Parathyroid adenoma (tissue), 2 donors: ENCODE measurements at regions not wholly inside any gene's neighbourhood (a gene's known extent, or its start where the extent isn't known, plus 50 kb on each side); places are given as distances from the start of the nearest gene placed in this dataset.
A peak's percentile ranks its signal among the peaks of the same experiment; 100 is the strongest.

Source experiments
- H2AFZ ChIP-seq: fragments of 300-600 bp; sonication (generic); one replicate; pipeline ENCODE4 v1.7.0; 2017; ENCODE audit warnings: antibody characterized with exemption, mild to moderate bottlenecking
- H3K27ac ChIP-seq: fragments of 300-600 bp; sonication (generic); one replicate; pipeline ENCODE4 v1.7.0; 2017
- H3K27me3 ChIP-seq: fragments of 300-600 bp; sonication (generic); one replicate; pipeline ENCODE4 v1.7.0; 2017; ENCODE audit warnings: low read length; ENCODE audit not compliant: control insufficient read depth, insufficient read depth
- H3K36me3 ChIP-seq: fragments of 300-600 bp; sonication (generic); one replicate; pipeline ENCODE4 v1.7.0; 2017; ENCODE audit warnings: low read length; ENCODE audit not compliant: control insufficient read depth, insufficient read depth
- H3K4me1 ChIP-seq: fragments of 300-600 bp; sonication (generic); one replicate; pipeline ENCODE4 v1.7.0; 2017; ENCODE audit warnings: control low read depth
- H3K4me2 ChIP-seq: fragments of 300-600 bp; sonication (generic); one replicate; pipeline ENCODE4 v1.7.0; 2017; ENCODE audit warnings: low read length
- H3K4me3 ChIP-seq: fragments of 300-600 bp; sonication (generic); one replicate; pipeline ENCODE4 v1.7.0; 2017; ENCODE audit warnings: low read depth, low read length
- H3K79me2 ChIP-seq: fragments of 300-600 bp; sonication (generic); one replicate; pipeline ENCODE4 v1.7.0; 2017; ENCODE audit warnings: control low read depth
- H3K9ac ChIP-seq: fragments of 300-600 bp; sonication (generic); one replicate; pipeline ENCODE4 v1.7.0; 2017; ENCODE audit warnings: mild to moderate bottlenecking
- H3K9me3 ChIP-seq: fragments of 300-600 bp; sonication (generic); one replicate; pipeline ENCODE4 v1.7.0; 2017; ENCODE audit warnings: low read length; ENCODE audit not compliant: control insufficient read depth
- TF ChIP-seq, protein P1 (sequence below): fragments of 300-600 bp; sonication (generic); IDR thresholded peaks from one replicate; pipeline ENCODE4 v1.7.0; 2017; ENCODE audit warnings: antibody characterized with exemption, mild to moderate bottlenecking
- donor health status: primary hyperparathyroidism.

DNA sequence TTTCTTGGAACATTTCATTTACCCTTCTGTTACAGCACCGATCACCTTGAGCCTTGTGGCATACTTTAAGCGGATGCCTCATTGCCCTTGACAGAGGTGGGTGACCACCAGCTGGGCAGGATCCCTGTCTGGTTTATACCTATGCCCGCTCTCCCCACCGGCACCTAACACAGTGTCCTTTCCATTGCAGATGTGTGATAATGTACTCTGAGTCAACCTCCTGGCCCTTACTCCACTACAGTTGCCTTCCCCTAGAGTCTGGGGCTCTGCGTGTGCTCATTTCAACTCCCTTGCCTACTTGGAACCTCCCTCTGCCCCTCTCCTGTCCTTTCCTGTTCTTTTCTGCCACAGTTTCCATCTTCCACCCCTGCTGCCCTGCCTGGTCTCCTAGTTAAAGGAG lies 60.2 kb upstream of the MED13 start:
- TF ChIP-seq, protein P1, sequence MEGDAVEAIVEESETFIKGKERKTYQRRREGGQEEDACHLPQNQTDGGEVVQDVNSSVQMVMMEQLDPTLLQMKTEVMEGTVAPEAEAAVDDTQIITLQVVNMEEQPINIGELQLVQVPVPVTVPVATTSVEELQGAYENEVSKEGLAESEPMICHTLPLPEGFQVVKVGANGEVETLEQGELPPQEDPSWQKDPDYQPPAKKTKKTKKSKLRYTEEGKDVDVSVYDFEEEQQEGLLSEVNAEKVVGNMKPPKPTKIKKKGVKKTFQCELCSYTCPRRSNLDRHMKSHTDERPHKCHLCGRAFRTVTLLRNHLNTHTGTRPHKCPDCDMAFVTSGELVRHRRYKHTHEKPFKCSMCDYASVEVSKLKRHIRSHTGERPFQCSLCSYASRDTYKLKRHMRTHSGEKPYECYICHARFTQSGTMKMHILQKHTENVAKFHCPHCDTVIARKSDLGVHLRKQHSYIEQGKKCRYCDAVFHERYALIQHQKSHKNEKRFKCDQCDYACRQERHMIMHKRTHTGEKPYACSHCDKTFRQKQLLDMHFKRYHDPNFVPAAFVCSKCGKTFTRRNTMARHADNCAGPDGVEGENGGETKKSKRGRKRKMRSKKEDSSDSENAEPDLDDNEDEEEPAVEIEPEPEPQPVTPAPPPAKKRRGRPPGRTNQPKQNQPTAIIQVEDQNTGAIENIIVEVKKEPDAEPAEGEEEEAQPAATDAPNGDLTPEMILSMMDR: no peak
- Histone ChIP-seq H3K36me3 (no peaks in the 10 kb centered on the region), H3K4me3 (no peak overlapping the region), H3K4me2 (no peak overlapping the region), H3K79me2 (no peaks in the 10 kb centered on the region), H3K27me3 (no peaks in the 10 kb centered on the region), H3K27ac (no peak overlapping the region), H3K9me3 (no peaks in the 10 kb centered on the region), H2AFZ (no peak overlapping the region), H3K9ac (no peak overlapping the region), H3K4me1 (no peaks in the 10 kb centered on the region)

DNA sequence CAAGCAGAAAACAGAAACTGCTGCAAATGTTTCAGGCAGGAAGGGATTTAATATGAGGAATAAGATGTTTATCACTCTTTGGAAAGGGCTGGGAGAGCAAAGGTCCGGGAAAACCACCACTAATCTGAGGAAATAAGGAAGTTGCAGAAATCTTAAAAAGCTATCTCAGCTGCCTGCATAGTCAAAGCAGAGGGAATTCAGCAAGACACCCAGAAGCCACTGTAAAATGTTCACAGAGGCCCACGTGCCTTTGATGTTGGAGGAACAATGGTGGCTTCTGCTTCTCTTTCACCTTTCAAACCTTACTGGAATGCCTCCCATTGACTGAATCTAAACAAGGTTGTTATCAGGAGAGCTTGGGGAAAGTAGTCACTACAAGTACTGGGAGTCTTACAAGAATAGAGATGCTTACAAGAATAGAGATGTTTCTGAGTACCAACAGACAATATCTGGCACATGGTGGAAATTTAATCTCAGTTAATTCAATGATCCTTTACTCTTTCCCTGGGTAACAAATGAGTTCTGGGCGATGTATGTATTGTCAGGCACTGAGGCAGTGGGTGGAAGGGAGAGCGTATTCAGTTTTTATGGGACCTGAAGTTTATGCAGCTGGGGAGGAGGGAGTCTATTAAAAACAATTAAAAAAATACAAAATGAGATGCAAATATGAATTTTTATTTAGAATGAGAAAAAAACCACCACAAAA lies 56.1 kb upstream of the MED13 start:
- Histone ChIP-seq H3K36me3 (no peaks in the 10 kb centered on the region), H3K27ac (no peak overlapping the region), H3K9ac (no peak overlapping the region), H3K4me2 (no peak overlapping the region), H2AFZ (peak overlapping the region; percentile 10), H3K4me1 (no peaks in the 10 kb centered on the region), H3K27me3 (no peaks in the 10 kb centered on the region), H3K79me2 (no peaks in the 10 kb centered on the region), H3K9me3 (no peaks in the 10 kb centered on the region), H3K4me3 (no peak overlapping the region)
- TF ChIP-seq, protein P1: no peak

DNA sequence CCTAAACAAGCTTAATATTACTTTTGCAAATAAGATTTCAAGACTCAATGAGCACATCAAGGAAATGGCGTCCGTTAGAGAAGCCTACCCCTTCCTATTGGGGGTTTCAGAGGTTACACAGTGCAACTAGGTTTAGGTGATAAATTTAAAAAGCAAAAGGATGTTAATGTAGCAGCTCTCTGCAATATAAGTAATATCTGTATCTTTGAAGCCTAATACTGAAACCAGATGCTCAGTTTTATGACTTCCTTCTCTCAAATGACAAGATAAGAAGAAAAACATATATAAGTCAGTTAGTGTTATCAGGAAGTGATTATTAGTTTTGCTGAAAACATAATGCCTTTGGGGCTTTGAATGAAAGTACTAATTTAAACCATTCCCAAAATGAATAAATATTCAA lies 54.3 kb upstream of the MED13 start:
- Histone ChIP-seq H2AFZ (no peak overlapping the region), H3K79me2 (no peaks in the 10 kb centered on the region), H3K27me3 (no peaks in the 10 kb centered on the region), H3K4me2 (no peak overlapping the region), H3K9me3 (no peaks in the 10 kb centered on the region), H3K27ac (no peak overlapping the region), H3K4me1 (no peaks in the 10 kb centered on the region), H3K36me3 (no peaks in the 10 kb centered on the region), H3K4me3 (no peak overlapping the region), H3K9ac (no peak overlapping the region)
- TF ChIP-seq, protein P1: no peak
